ENCODE measurements at regions not wholly inside any gene's neighbourhood (a gene's known extent, or its start where the extent isn't known, plus 50 kb on each side); places are given as distances from the start of the nearest gene placed in this dataset.
"Not testable (repeated sequence)": the region's sequence is repeated elsewhere in the genome, so short reads cannot be mapped to it uniquely, and the experiment has no call there.

GRCh38 chr19:56978023-56978565 is 137.6 kb upstream of the PEG3 start:
- H3K4me3 ChIP-seq (ENCODE audit: low read depth, low read length), result no peak overlapping the region
- peaks cover 5% of the 10 kb centered on the region for H3K9me3 ChIP-seq
- no peaks in the 10 kb centered on the region for H3K27me3 ChIP-seq (replicated peaks; ENCODE audit: control insufficient read depth, insufficient read depth, low read length)
- no peak overlapping the region for H3K4me3 Mint-ChIP-seq (ENCODE audit: unreplicated experiment)
- no peaks in the 10 kb centered on the region for H3K4me1 Mint-ChIP-seq (ENCODE audit: low read depth, unreplicated experiment)
- CTCF ChIA-PET, result no interaction called here
- no peaks in the 10 kb centered on the region for H3K4me1 ChIP-seq
- H3K27ac Mint-ChIP-seq (ENCODE audit: unreplicated experiment), result no peak overlapping the region
- POLR2A ChIA-PET, result no interaction called here
- BruUV-seq (replicated peaks), result no TSS peak
- TF ChIP-seq CTCF (IDR thresholded peaks at IDR 0.05; ENCODE audit: insufficient read depth in 1 of 2, low read depth in 1 of 2, low read length in 1 of 2, severe bottlenecking in 1 of 2, unreplicated experiment in 1 of 2), result no peak
- H3K9me3 Mint-ChIP-seq (ENCODE audit: unreplicated experiment), result peaks cover 42% of the 10 kb centered on the region
- H3K36me3 ChIP-seq (ENCODE audit: control insufficient read depth, insufficient read depth, low read length), result no peaks in the 10 kb centered on the region
- no peaks in the 10 kb centered on the region for H3K27me3 Mint-ChIP-seq (ENCODE audit: insufficient read depth, unreplicated experiment)
- no peak for DNase-seq
- H3K36me3 Mint-ChIP-seq (ENCODE audit: insufficient read depth, unreplicated experiment), result peaks cover 5% of the 10 kb centered on the region
- intact Hi-C loops (cut with micrococcal nuclease; ENCODE audit: unreplicated experiment), result no loop called here

- H3K9me3 Mint-ChIP-seq (ENCODE audit: unreplicated experiment), result peaks cover 40% of the 10 kb centered on the region
- CTCF ChIA-PET; POLR2A ChIA-PET; intact Hi-C loops (cut with micrococcal nuclease; ENCODE audit: unreplicated experiment); H3K27ac Mint-ChIP-seq (ENCODE audit: unreplicated experiment); BruUV-seq (replicated peaks); H3K27me3 ChIP-seq (replicated peaks; ENCODE audit: control insufficient read depth, insufficient read depth, low read length); H3K36me3 ChIP-seq (ENCODE audit: control insufficient read depth, insufficient read depth, low read length); DNase-seq; H3K4me3 Mint-ChIP-seq (ENCODE audit: unreplicated experiment); H3K27me3 Mint-ChIP-seq (ENCODE audit: insufficient read depth, unreplicated experiment); H3K36me3 Mint-ChIP-seq (ENCODE audit: insufficient read depth, unreplicated experiment); H3K4me3 ChIP-seq (ENCODE audit: low read depth, low read length); H3K4me1 Mint-ChIP-seq (ENCODE audit: low read depth, unreplicated experiment); H3K4me1 ChIP-seq: not testable (repeated sequence)
- H3K9me3 ChIP-seq, result peaks cover 15% of the 10 kb centered on the region
These were observed 139.5 kb upstream of the USP29 start for GRCh38 chr19:56980326-56980725.

- no peaks in the 10 kb centered on the region for H3K36me3 ChIP-seq (ENCODE audit: control insufficient read depth, insufficient read depth, low read length)
- no peak for TF ChIP-seq CTCF (IDR thresholded peaks at IDR 0.05; ENCODE audit: insufficient read depth in 1 of 2, low read depth in 1 of 2, low read length in 1 of 2, severe bottlenecking in 1 of 2, unreplicated experiment in 1 of 2)
- H3K36me3 Mint-ChIP-seq (ENCODE audit: insufficient read depth, unreplicated experiment), result no peaks in the 10 kb centered on the region
- BruUV-seq (replicated peaks), result no TSS peak
- no peaks in the 10 kb centered on the region; the same call in 1 of the 2 replicates for H3K27me3 ChIP-seq (replicated peaks; ENCODE audit: control insufficient read depth, insufficient read depth, low read length)
- POLR2A ChIA-PET, result no interaction called here
- no peaks in the 10 kb centered on the region for H3K27me3 Mint-ChIP-seq (ENCODE audit: insufficient read depth, unreplicated experiment)
- no peaks in the 10 kb centered on the region for H3K4me1 Mint-ChIP-seq (ENCODE audit: low read depth, unreplicated experiment)
- H3K4me3 Mint-ChIP-seq (ENCODE audit: unreplicated experiment), result no peak overlapping the region
- no peak overlapping the region for H3K27ac Mint-ChIP-seq (ENCODE audit: unreplicated experiment)
- intact Hi-C loops (cut with micrococcal nuclease; ENCODE audit: unreplicated experiment), result no loop called here
- H3K4me1 ChIP-seq, result no peaks in the 10 kb centered on the region
- no peak overlapping the region for H3K4me3 ChIP-seq (ENCODE audit: low read depth, low read length)
- CTCF ChIA-PET, result no interaction called here
- no peak for DNase-seq
- peaks cover 40% of the 10 kb centered on the region for H3K9me3 Mint-ChIP-seq (ENCODE audit: unreplicated experiment)
- peaks cover 16% of the 10 kb centered on the region for H3K9me3 ChIP-seq
These were observed 138.9 kb upstream of the USP29 start for GRCh38 chr19:56980906-56981305.

GRCh38 chr19:56981440-56981839 is 138.3 kb upstream of the USP29 start:
- H3K36me3 Mint-ChIP-seq (ENCODE audit: insufficient read depth, unreplicated experiment), result not testable (repeated sequence)
- H3K9me3 Mint-ChIP-seq (ENCODE audit: unreplicated experiment), result peaks cover 39% of the 10 kb centered on the region

More at GRCh38 chr19:56981440-56981839, 138.3 kb upstream of the USP29 start:
- BruUV-seq (replicated peaks); H3K27me3 Mint-ChIP-seq (ENCODE audit: insufficient read depth, unreplicated experiment); H3K36me3 ChIP-seq (ENCODE audit: control insufficient read depth, insufficient read depth, low read length); H3K4me1 ChIP-seq; POLR2A ChIA-PET; H3K27ac Mint-ChIP-seq (ENCODE audit: unreplicated experiment); intact Hi-C loops (cut with micrococcal nuclease; ENCODE audit: unreplicated experiment); H3K4me1 Mint-ChIP-seq (ENCODE audit: low read depth, unreplicated experiment); DNase-seq; H3K4me3 Mint-ChIP-seq (ENCODE audit: unreplicated experiment); H3K27me3 ChIP-seq (replicated peaks; ENCODE audit: control insufficient read depth, insufficient read depth, low read length); H3K4me3 ChIP-seq (ENCODE audit: low read depth, low read length); CTCF ChIA-PET: not testable (repeated sequence)
- peaks cover 16% of the 10 kb centered on the region for H3K9me3 ChIP-seq
